K562 (cell line): ENCODE measurements at regions not wholly inside any gene's neighbourhood (a gene's known extent, or its start where the extent isn't known, plus 50 kb on each side); places are given as distances from the start of the nearest gene placed in this dataset.

Experiments
- ARID2 ChIP-seq: fragments of 450-650 bp; IDR thresholded peaks from 2 replicates; pipeline ENCODE4 v1.6.1; 2017; ENCODE audit warnings: antibody characterized with exemption, mild to moderate bottlenecking
- CEBPB ChIP-seq: fragments of 450-650 bp; IDR thresholded peaks from 2 replicates; pipeline ENCODE4 v1.6.1; 2016; ENCODE audit warnings: missing genetic modification characterization, missing compliant biosample characterization
- DIDO1 ChIP-seq: fragments of 450-650 bp; IDR thresholded peaks from 2 replicates; pipeline ENCODE4 v1.6.1; 2016; ENCODE audit warnings: low read depth, missing biosample characterization, missing genetic modification characterization
- FOXM1 ChIP-seq, 2 experiments: fragments of 450-650 bp in 1 of 2; sonication (generic) in 1 of 2; formaldehyde crosslinking in 1 of 2; IDR thresholded peaks; 2 replicates each; pipeline versions ENCODE4 v1.6.1 to v1.9.0; 2017 to 2022; ENCODE audit warnings: low read depth in 2 of 2, mild to moderate bottlenecking in 2 of 2, missing genetic modification reagents in 1 of 2, moderate library complexity in 1 of 2
- HDAC2 ChIP-seq: fragments of 450-650 bp; IDR thresholded peaks from 2 replicates; pipeline ENCODE4 v1.6.1; 2016; ENCODE audit warnings: mild to moderate bottlenecking
- POLR2AphosphoS5 ChIP-seq: IDR thresholded peaks from 2 replicates; pipeline ENCODE4 v1.6.1; 2011; ENCODE audit warnings: mild to moderate bottlenecking, low read depth, low read length, moderate library complexity; ENCODE audit not compliant: control insufficient read depth, insufficient read depth
- SAP30 ChIP-seq: fragments of 200-600 bp; sonication (generic); IDR thresholded peaks from 2 replicates; pipeline ENCODE4 v1.6.1; 2012; ENCODE audit warnings: borderline replicate concordance, low read depth, mild to moderate bottlenecking, moderate library complexity, low read length, control low read depth, inconsistent platforms; ENCODE audit not compliant: insufficient read depth, poor library complexity, severe bottlenecking
- SIN3A ChIP-seq, 2 experiments: fragments of 150-350 bp in 1 of 2; IDR thresholded peaks; 2 replicates each; pipeline ENCODE4 v1.6.1; 2011 to 2016; ENCODE audit warnings: borderline replicate concordance in 2 of 2, low read depth in 2 of 2, low read length in 2 of 2, mild to moderate bottlenecking in 2 of 2, moderate library complexity in 2 of 2; ENCODE audit not compliant: control insufficient read depth in 1 of 2
- SIN3B ChIP-seq: fragments of 450-650 bp; IDR thresholded peaks from 2 replicates; pipeline ENCODE4 v1.6.1; 2017; ENCODE audit warnings: low read depth, mild to moderate bottlenecking, moderate library complexity
- SMAD4 ChIP-seq: fragments of 250-450 bp; sonication (Bioruptor Pico); conservative IDR thresholded peaks from 2 replicates; pipeline ENCODE4 v1.8.0; 2021; ENCODE audit warnings: inconsistent platforms, mild to moderate bottlenecking, moderate library complexity
- TF ChIP-seq, protein P1 (sequence below): fragments of 200-800 bp; sonication (Bioruptor generic); IDR thresholded peaks from 2 replicates; pipeline ENCODE4 v1.6.1; 2016; ENCODE audit warnings: missing genetic modification characterization, missing compliant biosample characterization
- TF ChIP-seq, protein P2 (sequence below): fragments of 250-450 bp; sonication (Bioruptor Pico); IDR thresholded peaks from 2 replicates; pipeline ENCODE4 v1.6.1; 2021; ENCODE audit warnings: mild to moderate bottlenecking
- TF ChIP-seq, protein P3 (sequence below): sonication (generic); formaldehyde crosslinking; IDR thresholded peaks from 2 replicates; pipeline ENCODE4 v1.9.0; 2022; ENCODE audit warnings: mild to moderate bottlenecking, missing genetic modification reagents
- TF ChIP-seq, protein P4 (sequence below): sonication (generic); formaldehyde crosslinking; IDR thresholded peaks from 2 replicates; pipeline ENCODE4 v1.9.0; 2022; ENCODE audit warnings: mild to moderate bottlenecking, missing genetic modification reagents

DNA sequence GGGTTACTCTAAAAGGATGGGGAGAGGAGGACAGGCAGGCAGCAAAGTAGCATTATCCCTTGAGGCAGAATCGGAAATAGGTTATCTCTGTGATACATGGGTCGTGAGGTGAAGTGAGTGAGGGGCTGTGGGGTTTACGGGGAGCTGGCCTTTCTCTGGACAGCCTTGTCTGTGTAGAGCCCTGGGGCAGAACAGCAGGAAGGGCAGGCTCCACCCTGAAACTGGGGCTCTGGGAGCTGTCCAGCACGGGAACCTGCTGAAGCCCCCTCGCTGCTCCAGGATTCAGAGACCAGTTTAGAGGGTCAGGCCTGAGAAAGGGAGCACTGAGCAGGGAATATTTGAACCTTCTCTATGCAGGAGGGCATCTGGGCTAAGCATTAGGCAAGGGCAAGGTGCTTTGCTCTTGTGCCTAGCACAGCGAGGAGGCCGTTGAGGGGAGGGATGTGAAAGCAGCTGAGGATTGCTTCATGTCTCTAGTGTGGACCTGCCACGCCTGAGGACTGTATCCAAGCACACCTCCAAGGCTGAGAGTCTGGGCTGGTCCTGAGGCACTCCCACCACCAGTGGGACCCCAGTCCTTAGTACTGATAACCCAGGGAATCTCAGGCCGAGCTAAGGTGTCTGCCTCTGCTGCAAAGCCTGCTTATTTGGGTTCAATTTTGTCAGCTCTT, 55.8 kb downstream of the NAV1 start (continued):
- no peak for TF ChIP-seq SIN3B
- TF ChIP-seq, protein P1, sequence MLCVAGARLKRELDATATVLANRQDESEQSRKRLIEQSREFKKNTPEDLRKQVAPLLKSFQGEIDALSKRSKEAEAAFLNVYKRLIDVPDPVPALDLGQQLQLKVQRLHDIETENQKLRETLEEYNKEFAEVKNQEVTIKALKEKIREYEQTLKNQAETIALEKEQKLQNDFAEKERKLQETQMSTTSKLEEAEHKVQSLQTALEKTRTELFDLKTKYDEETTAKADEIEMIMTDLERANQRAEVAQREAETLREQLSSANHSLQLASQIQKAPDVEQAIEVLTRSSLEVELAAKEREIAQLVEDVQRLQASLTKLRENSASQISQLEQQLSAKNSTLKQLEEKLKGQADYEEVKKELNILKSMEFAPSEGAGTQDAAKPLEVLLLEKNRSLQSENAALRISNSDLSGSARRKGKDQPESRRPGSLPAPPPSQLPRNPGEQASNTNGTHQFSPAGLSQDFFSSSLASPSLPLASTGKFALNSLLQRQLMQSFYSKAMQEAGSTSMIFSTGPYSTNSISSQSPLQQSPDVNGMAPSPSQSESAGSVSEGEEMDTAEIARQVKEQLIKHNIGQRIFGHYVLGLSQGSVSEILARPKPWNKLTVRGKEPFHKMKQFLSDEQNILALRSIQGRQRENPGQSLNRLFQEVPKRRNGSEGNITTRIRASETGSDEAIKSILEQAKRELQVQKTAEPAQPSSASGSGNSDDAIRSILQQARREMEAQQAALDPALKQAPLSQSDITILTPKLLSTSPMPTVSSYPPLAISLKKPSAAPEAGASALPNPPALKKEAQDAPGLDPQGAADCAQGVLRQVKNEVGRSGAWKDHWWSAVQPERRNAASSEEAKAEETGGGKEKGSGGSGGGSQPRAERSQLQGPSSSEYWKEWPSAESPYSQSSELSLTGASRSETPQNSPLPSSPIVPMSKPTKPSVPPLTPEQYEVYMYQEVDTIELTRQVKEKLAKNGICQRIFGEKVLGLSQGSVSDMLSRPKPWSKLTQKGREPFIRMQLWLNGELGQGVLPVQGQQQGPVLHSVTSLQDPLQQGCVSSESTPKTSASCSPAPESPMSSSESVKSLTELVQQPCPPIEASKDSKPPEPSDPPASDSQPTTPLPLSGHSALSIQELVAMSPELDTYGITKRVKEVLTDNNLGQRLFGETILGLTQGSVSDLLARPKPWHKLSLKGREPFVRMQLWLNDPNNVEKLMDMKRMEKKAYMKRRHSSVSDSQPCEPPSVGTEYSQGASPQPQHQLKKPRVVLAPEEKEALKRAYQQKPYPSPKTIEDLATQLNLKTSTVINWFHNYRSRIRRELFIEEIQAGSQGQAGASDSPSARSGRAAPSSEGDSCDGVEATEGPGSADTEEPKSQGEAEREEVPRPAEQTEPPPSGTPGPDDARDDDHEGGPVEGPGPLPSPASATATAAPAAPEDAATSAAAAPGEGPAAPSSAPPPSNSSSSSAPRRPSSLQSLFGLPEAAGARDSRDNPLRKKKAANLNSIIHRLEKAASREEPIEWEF (CRISPR knock-in tag), result no peak
- TF ChIP-seq, protein P2, sequence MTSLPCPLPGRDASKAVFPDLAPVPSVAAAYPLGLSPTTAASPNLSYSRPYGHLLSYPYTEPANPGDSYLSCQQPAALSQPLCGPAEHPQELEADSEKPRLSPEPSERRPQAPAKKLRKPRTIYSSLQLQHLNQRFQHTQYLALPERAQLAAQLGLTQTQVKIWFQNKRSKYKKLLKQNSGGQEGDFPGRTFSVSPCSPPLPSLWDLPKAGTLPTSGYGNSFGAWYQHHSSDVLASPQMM, result no peak
- TF ChIP-seq DIDO1 (tag), result no peak
- no peak for TF ChIP-seq FOXM1 (IDR thresholded peaks at IDR 0.05; ENCODE audit: low read depth)
- TF ChIP-seq FOXM1 (CRISPR knock-in tag; IDR thresholded peaks at IDR 0.05; ENCODE audit: low read depth), result peak; percentile 59; the same call in 1 of the 2 replicates
- TF ChIP-seq, protein P3, sequence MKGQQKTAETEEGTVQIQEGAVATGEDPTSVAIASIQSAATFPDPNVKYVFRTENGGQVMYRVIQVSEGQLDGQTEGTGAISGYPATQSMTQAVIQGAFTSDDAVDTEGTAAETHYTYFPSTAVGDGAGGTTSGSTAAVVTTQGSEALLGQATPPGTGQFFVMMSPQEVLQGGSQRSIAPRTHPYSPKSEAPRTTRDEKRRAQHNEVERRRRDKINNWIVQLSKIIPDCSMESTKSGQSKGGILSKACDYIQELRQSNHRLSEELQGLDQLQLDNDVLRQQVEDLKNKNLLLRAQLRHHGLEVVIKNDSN (CRISPR knock-in tag), result 0 out of 2 replicates have a peak, but pooled peaks have one; percentile 28
- TF ChIP-seq, protein P4, sequence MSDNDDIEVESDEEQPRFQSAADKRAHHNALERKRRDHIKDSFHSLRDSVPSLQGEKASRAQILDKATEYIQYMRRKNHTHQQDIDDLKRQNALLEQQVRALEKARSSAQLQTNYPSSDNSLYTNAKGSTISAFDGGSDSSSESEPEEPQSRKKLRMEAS (CRISPR knock-in tag), result peak; percentile 57
- TF ChIP-seq HDAC2, result peak; percentile 78; the same call in 1 of the 2 replicates
- peak in 1 of 2 experiments; percentile 43; a peak in 1 of 4 replicates for TF ChIP-seq SIN3A (IDR thresholded peaks at IDR 0.05; ENCODE audit: borderline replicate concordance in 2 of 2, control insufficient read depth in 1 of 2, low read depth in 2 of 2, low read length in 2 of 2)
- TF ChIP-seq SAP30, result no peak
- no peak for TF ChIP-seq ARID2
- peak; percentile 70 for TF ChIP-seq CEBPB (tag)
- peak; percentile 37; the same call in 1 of the 2 replicates for TF ChIP-seq SMAD4
- TF ChIP-seq POLR2AphosphoS5, result no peak
